MM.1S (cell line): ENCODE measurements at regions not wholly inside any gene's neighbourhood (a gene's known extent, or its start where the extent isn't known, plus 50 kb on each side); places are given as distances from the start of the nearest gene placed in this dataset.

Source experiments
- CTCF ChIP-seq: fragments of 300-600 bp; sonication (generic); IDR thresholded peaks from 2 replicates; pipeline ENCODE4 v1.5.1; 2016; ENCODE audit warnings: antibody characterized with exemption, low read length, mixed read lengths
- EZH2 ChIP-seq: fragments of 300-600 bp; sonication (generic); optimal IDR thresholded peaks from 2 replicates; pipeline ENCODE3; 2017; ENCODE audit warnings: low read depth, mild to moderate bottlenecking, antibody characterized with exemption, low read length, mixed read lengths

- TF ChIP-seq CTCF (no peak), EZH2 (no peak)
Measured at GRCh38 chr9:529731-530130, 311.8 kb upstream of the DMRT1 start.
